ENCODE measurements at regions not wholly inside any gene's neighbourhood (a gene's known extent, or its start where the extent isn't known, plus 50 kb on each side); places are given as distances from the start of the nearest gene placed in this dataset.
"Not testable (repeated sequence)": the region's sequence is repeated elsewhere in the genome, so short reads cannot be mapped to it uniquely, and the experiment has no call there.

GRCh38 chr5:19246191-19246590, 741.8 kb downstream of the CDH18 start:
- in situ Hi-C loops (cut with MboI; ENCODE audit: low sequenced_read_pairs), result not testable (repeated sequence)

GRCh38 chr5:19247302-19247701, 740.7 kb downstream of the CDH18 start:
- in situ Hi-C loops (cut with MboI; ENCODE audit: low sequenced_read_pairs), result no loop called here

- in situ Hi-C loops (cut with MboI; ENCODE audit: low sequenced_read_pairs), result no loop called here
Observed at GRCh38 chr5:19256036-19256435, 732.0 kb downstream of the CDH18 start.

GRCh38 chr5:19258686-19259085, 729.3 kb downstream of the CDH18 start:
- in situ Hi-C loops (cut with MboI; ENCODE audit: low sequenced_read_pairs), result no loop called here

DNA sequence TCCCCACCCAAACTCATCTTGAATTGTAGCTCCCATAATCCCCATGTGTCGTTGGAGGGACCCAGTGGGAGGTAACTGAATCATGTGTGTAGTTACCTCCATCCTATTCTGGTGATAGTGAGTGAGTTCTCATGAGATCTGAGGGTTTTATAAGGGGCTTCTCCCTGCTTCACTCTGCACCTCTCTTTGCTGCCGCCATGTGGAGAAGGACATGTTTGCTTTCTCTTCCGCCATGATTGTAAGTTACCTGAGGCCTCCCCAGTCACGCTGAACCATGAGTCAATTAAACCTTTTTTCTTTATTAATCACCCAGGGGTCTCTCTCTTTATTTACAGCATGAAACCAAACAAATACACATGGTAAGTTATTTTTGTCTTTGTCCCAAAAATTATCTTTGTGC, 726.1 kb downstream of the CDH18 start:
- in situ Hi-C loops (cut with MboI; ENCODE audit: low sequenced_read_pairs), result no loop called here

DNA sequence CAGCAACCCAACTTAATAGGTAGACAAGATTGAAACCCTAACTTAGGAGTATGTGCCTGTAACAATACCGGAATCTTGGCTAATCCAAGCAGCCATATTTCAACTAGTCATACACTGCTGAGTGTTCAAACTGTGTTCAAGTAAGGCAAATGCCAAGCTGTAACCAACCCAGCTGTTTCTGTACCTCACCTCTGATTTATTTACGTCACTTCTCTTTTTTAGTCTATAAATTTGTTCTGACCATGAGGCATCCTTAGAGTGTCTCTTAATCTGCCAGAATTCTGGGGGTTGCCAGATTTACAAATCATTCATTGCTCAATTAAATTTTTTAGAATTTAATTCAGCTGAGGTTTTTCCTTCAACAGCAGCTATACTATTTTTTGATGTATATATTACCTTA, 723.2 kb downstream of the CDH18 start:
- in situ Hi-C loops (cut with MboI; ENCODE audit: low sequenced_read_pairs), result no loop called here

DNA sequence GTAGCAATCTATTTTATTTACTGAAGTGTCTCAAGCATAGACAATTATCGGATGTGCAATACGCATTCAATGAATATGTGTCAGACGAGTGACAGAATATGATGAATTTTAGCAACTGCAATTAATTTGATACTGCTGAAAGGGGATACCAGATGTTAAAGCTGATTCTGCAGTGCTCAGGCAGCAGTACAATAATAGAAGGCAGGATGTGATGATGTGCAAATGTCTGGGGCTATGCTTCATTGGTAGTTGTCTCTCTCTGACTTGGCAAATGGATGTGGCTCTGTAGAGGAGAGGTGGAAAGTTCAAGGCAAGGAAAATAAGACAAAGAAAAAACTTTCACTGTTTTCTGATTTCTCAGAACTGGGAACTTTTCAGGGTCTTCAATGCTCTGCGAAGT, 721.2 kb downstream of the CDH18 start:
- in situ Hi-C loops (cut with MboI; ENCODE audit: low sequenced_read_pairs), result no loop called here

- in situ Hi-C loops (cut with MboI; ENCODE audit: low sequenced_read_pairs), result no loop called here
Observed at GRCh38 chr5:19270153-19270552, 717.8 kb downstream of the CDH18 start.

DNA sequence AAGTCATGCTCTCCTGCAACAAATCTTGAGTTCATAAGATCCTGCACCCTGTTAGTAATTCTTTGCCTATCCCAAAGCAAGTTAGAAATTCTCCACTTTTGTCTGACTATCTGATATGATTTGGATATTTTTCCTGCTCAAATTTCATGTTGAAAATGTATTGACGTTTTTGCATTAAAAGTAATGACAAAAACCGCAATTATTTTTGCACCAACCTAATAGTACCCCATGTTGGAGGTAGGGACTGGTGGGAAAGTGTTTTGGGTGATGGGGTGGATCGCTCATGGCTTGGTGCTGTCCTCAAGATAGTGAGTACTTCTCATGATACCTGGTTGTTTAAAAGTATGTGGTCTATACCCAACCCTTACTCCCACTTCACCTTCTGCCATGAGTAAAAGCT, 713.4 kb downstream of the CDH18 start:
- in situ Hi-C loops (cut with MboI; ENCODE audit: low sequenced_read_pairs), result no loop called here

DNA sequence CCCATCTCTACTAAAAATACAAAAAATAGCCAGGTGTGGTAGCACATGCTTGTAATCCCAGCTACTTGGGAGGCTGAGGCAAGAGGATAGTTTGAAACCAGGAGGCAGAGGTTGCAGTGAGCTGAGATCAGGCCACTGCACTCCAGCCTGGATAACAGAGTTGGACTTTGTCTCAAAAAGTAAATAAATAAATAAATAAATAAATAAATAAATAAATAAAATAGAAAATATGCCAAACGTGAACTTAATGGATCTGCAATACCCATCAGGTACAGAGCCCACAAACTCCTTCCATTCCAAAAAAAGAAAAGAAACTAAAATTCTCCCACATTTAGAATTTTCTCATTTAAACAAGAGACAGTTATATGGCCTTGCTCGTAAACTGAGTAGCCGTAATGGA, 702.7 kb downstream of the CDH18 start:
- in situ Hi-C loops (cut with MboI; ENCODE audit: low sequenced_read_pairs), result no loop called here

- in situ Hi-C loops (cut with MboI; ENCODE audit: low sequenced_read_pairs), result not testable (repeated sequence)
Observed at GRCh38 chr5:19287548-19288277, 700.3 kb downstream of the CDH18 start.

GRCh38 chr5:19288311-19288710, 699.7 kb downstream of the CDH18 start:
- in situ Hi-C loops (cut with MboI; ENCODE audit: low sequenced_read_pairs), result not testable (repeated sequence)

- in situ Hi-C loops (cut with MboI; ENCODE audit: low sequenced_read_pairs), result no loop called here
Observed at GRCh38 chr5:19297934-19298333, 690.1 kb downstream of the CDH18 start.

DNA sequence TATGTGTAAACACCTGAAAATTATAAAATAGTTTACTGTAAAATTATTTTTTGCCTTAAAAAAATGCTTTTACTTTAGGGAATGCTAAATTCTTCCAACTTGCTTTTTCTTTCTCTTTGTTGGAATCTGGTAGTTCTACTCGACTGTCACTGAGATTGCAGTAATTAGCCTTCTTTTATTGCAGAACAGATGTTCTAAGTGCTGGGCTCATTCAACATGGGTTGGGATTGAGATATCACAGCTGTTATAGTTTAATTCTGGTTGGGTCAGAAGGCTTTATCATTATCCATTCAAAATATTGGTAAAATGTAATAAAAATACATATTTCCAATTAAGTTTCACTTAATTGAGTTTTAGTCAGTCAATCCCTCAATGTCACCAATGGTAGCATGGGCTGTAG, 686.7 kb downstream of the CDH18 start:
- in situ Hi-C loops (cut with MboI; ENCODE audit: low sequenced_read_pairs), result no loop called here

DNA sequence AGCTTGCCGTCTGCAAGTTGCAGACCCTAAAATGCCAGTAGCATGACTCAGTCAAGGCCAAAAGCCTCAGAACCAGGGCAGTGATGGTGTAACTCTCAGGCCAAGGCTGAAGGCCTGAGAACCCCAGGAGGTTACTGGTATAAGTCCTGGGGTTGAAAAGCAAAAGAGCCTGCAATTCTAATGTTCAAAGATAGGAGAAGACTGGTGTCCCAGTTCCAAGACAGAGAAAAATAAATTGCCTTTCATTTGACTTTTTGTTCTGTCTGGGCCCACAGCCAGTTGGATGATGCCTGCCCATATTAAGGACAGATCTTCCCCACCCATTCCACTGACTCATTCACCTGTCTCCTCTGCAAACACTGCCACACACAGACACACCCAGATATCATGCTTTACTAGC, 673.2 kb downstream of the CDH18 start:
- in situ Hi-C loops (cut with MboI; ENCODE audit: low sequenced_read_pairs), result no loop called here

- in situ Hi-C loops (cut with MboI; ENCODE audit: low sequenced_read_pairs), result no loop called here
Observed at GRCh38 chr5:19319252-19319651, 668.7 kb downstream of the CDH18 start.

DNA sequence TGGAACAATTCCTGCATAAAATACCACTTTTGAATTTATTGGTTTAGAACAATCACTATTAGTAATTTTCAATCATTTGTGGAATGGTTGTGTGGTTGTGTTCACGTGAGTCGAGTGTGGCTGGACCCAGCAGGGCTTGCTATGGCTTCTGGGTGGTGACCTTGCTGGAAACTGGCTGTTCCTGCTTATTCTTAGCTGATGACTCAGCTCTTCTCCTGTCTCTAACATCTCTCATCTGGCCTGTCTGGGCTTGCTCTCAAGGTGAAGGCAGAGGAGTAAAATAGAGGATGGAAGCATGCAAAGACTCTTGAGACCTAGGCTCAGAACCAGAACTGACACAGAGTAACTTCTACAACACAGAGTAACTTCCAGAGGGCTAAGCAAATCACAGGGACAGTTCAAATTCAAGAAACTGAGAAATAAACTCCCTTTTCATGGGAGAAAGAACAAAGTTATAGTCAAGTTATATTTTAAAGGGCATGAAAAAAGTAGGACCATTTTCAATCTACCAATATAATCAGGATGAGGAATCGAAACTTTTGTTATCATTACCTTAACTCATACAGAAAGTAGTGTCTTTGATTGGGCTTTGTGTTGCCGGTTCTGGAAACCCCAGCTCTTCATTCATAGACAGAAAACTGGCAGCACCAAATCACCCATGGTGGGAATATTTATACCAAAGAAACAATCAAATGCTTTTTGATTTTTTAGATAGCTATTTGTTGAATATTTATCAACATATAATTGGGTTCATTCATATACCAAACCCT, 665.1 kb downstream of the CDH18 start:
- in situ Hi-C loops (cut with MboI; ENCODE audit: low sequenced_read_pairs), result no loop called here

- in situ Hi-C loops (cut with MboI; ENCODE audit: low sequenced_read_pairs), result no loop called here
Observed at GRCh38 chr5:19334278-19334677, 653.7 kb downstream of the CDH18 start.

DNA sequence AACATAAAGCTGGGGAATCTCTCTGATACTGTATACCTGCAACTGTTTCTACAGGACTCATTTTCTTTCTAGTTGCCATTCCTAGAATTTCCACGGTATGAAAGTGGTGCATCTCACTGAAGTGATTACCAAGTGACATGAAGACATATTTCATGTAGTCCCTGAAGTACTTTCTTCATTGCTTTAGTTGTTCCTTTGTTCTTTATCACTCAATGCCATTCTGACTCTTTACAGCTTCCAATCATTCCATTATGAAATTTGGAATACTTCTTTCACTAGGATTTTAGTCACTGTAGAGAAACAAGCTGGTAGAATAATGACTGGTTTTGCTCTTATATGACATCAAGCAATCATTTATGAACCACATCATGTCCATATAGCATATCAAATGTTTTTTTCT, 645.1 kb downstream of the CDH18 start:
- in situ Hi-C loops (cut with MboI; ENCODE audit: low sequenced_read_pairs), result no loop called here

GRCh38 chr5:19352120-19352519, 635.9 kb downstream of the CDH18 start:
- in situ Hi-C loops (cut with MboI; ENCODE audit: low sequenced_read_pairs), result no loop called here

GRCh38 chr5:19369048-19369447, 619.0 kb downstream of the CDH18 start:
- in situ Hi-C loops (cut with MboI; ENCODE audit: low sequenced_read_pairs), result no loop called here

- in situ Hi-C loops (cut with MboI; ENCODE audit: low sequenced_read_pairs), result no loop called here
Observed at GRCh38 chr5:19369561-19369960, 618.4 kb downstream of the CDH18 start.

Data from HL-60/S4 (cell line).